Suppressor macrophage treated with lipopolysaccharide for 4 hours (primary cell): ENCODE measurements at regions not wholly inside any gene's neighbourhood (a gene's known extent, or its start where the extent isn't known, plus 50 kb on each side); places are given as distances from the start of the nearest gene placed in this dataset.
"Not testable (repeated sequence)": the region's sequence is repeated elsewhere in the genome, so short reads cannot be mapped to it uniquely, and the experiment has no call there.

ENCODE experiments used
- DNase-seq: peaks from one replicate; pipeline ENCODE4 v3.0.0-alpha.2; 2020

DNA sequence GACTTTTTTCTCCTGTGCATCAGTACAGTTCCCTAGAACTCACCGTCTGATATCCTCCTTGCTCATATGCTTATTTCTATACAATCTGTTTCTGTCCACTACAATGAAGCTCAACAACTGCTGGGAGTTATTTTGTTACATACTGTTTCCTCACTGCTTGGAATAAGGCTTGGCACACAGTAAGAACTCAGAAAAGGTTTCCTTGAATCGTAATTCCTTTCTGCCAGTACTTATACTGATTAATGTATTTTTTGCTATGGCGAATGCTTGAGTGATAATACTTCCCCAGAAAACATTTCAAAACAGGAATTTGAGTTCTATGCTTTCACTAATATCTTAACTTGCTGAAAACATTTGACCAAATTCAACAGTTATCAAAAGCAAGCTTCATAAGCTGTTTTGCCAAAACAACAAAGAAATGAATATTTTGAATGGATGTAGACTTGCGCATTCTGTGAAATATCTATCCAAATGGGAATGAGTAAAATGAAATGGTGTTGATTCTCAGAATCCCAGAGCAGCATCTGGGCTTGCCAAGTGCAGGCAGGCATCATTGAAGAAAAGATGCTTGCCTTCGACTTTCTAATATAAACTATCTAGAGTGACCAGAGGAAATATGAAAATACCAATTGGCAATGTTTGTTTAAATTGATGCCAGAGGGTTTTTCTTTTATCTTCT lies 286.3 kb downstream of the RAP2B start:
- no peak for DNase-seq

GRCh38 chr3:153456833-153457545 lies 295.0 kb downstream of the RAP2B start:
- DNase-seq = no peak

- DNase-seq = no peak
Measured at GRCh38 chr3:153458881-153459280, 296.9 kb downstream of the RAP2B start.

- no peak for DNase-seq
Measured at GRCh38 chr3:153462545-153462944, 300.5 kb downstream of the RAP2B start.

DNA sequence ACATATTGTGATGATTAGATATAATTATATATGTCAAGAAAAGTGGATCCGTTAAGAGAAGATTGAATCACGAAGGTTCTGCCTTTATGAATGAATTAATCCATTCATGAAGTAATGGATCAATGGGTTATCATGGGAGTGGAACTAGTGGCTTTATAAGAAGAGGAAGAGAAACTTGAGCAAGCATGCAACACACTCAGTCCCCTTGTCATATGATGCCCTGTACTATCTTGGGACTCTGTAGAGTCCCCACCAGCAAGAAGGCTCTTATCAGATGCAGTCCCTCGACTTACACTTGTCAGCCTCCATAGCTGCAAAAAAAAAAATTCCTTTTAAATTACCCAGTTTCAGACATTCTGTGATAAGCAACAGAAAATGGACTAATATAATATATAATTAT lies 301.9 kb downstream of the RAP2B start:
- peak; percentile 54 for DNase-seq

GRCh38 chr3:153469162-153469561 lies 307.1 kb downstream of the RAP2B start:
- peak; percentile 30 for DNase-seq

- no peak for DNase-seq
Measured at GRCh38 chr3:153484842-153485241, 322.8 kb downstream of the RAP2B start.

GRCh38 chr3:153495422-153495821 lies 333.4 kb downstream of the RAP2B start:
- no peak for DNase-seq

GRCh38 chr3:153502682-153503081 lies 340.7 kb downstream of the RAP2B start:
- DNase-seq = no peak

GRCh38 chr3:153503873-153504272 lies 341.8 kb downstream of the RAP2B start:
- DNase-seq = no peak

DNA sequence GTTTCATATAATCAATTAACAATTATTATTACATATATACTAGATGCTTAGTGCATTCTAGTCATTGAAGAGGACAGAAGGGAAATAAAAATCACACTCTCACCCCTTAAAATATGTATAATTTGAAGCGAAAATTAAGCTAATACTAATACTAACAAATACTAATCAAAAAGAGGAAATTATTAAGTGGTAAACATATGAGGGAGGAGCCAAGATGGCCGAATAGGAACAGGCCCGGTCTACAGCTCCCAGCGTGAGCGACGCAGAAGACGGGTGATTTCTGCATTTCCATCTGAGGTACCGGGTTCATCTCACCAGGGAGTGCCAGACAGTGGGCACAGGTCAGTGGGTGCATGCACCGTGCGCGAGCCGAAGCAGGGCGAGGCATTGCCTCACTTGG lies 344.2 kb downstream of the RAP2B start:
- DNase-seq = not testable (repeated sequence)

GRCh38 chr3:153506686-153507085 lies 344.7 kb downstream of the RAP2B start:
- DNase-seq = not testable (repeated sequence)

GRCh38 chr3:153513236-153513635 lies 351.2 kb downstream of the RAP2B start:
- DNase-seq = peak; percentile 4

- no peak for DNase-seq
Measured at GRCh38 chr3:153528473-153528872, 366.4 kb downstream of the RAP2B start.

DNA sequence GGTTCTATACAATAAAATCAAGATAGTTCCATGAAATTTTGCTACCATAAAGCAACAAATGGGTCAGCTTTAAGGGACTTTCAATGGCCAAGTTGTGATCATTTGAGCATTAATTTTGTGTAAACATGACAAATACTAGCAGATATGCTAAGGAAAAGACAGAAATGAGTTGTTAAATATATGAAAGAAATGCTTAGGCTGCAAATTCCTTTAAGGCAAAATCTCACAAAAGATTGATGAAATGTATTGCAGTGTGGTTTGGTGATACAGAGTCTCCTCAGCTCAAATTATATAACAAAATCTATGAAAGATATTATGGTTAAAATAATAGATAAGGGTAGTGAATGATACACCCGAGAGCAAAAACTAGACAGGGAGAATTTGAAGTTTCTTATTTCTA lies 377.2 kb downstream of the RAP2B start:
- DNase-seq = no peak

GRCh38 chr3:153545471-153545870 lies 383.4 kb downstream of the RAP2B start:
- DNase-seq = no peak

DNA sequence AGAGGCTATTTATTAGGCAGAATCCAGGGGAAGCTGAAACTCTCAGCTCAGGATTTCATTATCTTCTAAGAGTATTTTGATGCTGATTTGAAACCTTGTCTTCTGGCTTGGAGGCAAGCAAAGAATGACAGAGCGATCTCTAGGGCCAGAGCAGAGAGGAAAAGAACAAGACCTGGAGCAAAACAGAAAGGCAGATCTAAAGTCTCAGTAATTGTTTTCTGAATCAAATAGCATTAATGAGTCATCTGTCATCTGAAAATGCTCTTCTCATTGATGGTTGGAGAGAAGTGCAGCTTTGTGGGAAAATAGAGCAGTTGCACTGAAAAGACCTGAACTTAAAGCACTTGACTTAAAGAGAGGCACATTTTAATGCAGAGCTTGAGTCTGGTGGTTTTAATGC lies 385.9 kb downstream of the RAP2B start:
- DNase-seq = no peak

DNA sequence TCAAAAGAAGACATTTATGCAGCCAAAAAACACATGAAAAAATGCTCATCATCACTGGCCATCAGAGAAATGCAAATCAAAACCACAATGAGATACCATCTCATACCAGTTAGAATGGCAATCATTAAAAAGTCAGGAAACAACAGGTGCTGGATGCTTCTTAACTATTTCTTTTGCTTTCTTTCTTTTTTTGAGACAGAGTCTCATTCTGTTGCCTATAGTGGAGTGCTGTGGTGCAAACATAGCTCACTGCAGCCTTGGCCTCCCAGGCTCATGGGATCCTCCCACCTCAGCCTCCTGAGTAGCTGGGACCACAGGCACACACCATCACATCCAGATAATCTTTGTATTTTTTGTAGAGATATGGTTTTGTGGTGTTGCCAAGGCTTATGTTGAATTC lies 387.7 kb downstream of the RAP2B start:
- DNase-seq = not testable (repeated sequence)

GRCh38 chr3:153551536-153552285 lies 389.7 kb downstream of the RAP2B start:
- DNase-seq = no peak

DNA sequence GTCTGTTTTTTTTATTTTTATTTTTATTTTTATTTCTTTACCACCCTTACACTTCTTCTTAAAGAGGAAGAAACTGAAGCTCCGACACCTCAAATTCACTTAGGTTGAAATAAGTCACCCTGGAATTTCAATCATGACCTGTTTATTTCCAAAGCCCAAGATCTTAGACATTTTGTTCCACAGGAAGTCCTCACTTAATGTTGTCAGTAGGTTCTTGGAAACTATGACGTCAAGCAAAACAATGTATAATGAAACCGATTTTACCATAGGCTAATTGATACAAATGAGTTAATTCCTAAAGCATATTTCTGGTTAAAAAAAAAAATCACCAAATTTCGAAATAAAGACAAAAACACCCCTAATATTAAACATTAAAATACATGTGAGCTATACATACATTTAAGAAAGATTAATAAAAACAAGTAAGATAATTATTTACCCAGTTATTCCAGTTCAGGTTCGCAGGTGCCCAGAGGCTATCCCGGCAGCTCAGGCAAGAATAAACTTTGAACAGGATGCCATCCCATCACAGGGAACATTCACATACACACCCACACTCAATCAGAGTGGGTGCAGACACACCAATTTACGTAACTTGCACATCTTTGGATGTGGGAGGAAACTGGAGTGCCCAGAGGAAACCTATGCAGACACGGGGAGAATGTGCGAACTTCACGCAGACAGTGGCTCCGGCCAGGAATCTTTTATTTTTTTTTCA lies 391.0 kb downstream of the RAP2B start:
- no peak for DNase-seq

GRCh38 chr3:153553605-153553945 lies 391.5 kb downstream of the RAP2B start:
- no peak for DNase-seq

DNA sequence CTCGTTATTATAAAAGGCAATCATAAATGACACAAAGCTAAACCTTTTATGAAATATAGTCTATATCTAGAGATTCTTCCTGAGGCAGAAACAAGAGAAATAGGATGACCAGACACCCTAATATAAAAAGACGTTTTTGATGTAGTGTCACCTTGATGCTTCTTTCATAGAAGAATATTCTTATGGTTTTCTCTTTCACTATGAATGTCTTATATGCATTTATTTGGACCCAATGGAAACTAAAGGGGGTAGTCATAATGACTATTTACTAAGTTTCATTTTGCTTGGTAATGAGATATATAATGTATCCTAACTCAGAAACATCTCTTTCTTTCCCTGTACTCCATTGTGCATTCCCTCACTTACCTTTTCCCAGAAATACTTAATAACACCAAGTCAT lies 393.9 kb downstream of the RAP2B start:
- DNase-seq = no peak

DNA sequence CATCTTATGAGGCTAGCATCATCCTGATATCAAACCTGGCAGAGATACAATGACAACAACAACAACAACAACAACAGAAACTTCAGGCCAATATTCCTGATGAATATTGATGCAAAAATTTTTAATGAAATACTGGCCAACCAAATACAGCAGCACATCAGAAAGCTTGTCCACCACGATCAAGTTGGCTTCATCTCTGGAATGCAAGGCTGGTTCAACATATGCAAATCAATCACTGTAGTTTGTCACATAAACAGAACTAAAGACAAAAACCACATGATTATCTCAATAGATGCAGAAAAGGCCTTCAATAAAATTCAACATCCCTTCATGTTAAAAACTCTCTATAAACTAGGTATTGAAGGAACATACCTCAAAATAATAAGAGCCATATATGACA lies 397.3 kb downstream of the RAP2B start:
- not testable (repeated sequence) for DNase-seq
